T-cell (primary cell): ENCODE measurements at regions not wholly inside any gene's neighbourhood (a gene's known extent, or its start where the extent isn't known, plus 50 kb on each side); places are given as distances from the start of the nearest gene placed in this dataset.

Experiments
- ATAC-seq, 4 experiments: fragments of 200-7000 bp in 3 of 4; fragments of 150-1000 bp in 1 of 4; cut with Tn5 transposase; replicated peaks in 1 of 4; 1 replicate in 3 of 4; 2 replicates in 1 of 4; pipeline ENCODE4 v1.10.0; 2021; ENCODE audit warnings: moderate library complexity in 3 of 4, mild to moderate bottlenecking in 2 of 4, moderate number of reproducible peaks in 1 of 4
- CTCF ChIA-PET, 2 donors: fragments of 300-600 bp; sonication (Branson Sonifier 250); formaldehyde crosslinking; loops; one replicate each; lab custom pipeline; 2022; ENCODE audit warnings: antibody characterized with exemption in 2 of 2; lab: Charles Lee
- POLR2A ChIA-PET, 2 donors: fragments of 300-600 bp; sonication (Branson Sonifier 250); formaldehyde crosslinking; loops; one replicate each; lab custom pipeline; 2022; ENCODE audit warnings: antibody characterized with exemption in 2 of 2; lab: Charles Lee
- DNase-seq, 35 experiments: peaks; one replicate each; pipeline versions ENCODE4 v3.0.0 to v3.0.0-alpha.2; 2013 to 2023
- H3K27ac ChIP-seq: one replicate; pipeline ENCODE4 v1.5.1; 2013; ENCODE audit warnings: low read length
- H3K27me3 ChIP-seq, 2 experiments: replicated peaks in 1 of 2; 1 replicate in 1 of 2; 2 replicates in 1 of 2; pipeline versions ENCODE4 v1.6.1 to v1.7.0; 2013; ENCODE audit warnings: low read length in 1 of 2, mixed read lengths in 1 of 2; ENCODE audit not compliant: control insufficient read depth in 2 of 2, insufficient read depth in 2 of 2; ENCODE audit errors: extremely low read depth in 1 of 2
- H3K36me3 ChIP-seq, 2 donors: 1 replicate in 1 of 2; 2 replicates in 1 of 2; pipeline versions ENCODE4 v1.6.1 to v1.7.0; 2013; ENCODE audit warnings: low read length in 1 of 2; ENCODE audit not compliant: control insufficient read depth in 2 of 2, insufficient read depth in 1 of 2; ENCODE audit errors: extremely low read depth in 1 of 2
- H3K4me1 ChIP-seq, 2 experiments: 1 replicate in 1 of 2; 2 replicates in 1 of 2; pipeline versions ENCODE4 v1.6.1 to v1.7.0; 2013; ENCODE audit warnings: low read length in 2 of 2, mixed read lengths in 1 of 2; ENCODE audit not compliant: insufficient read depth in 2 of 2, control insufficient read depth in 1 of 2; ENCODE audit errors: extremely low read depth in 1 of 2
- H3K4me3 ChIP-seq, 2 donors: 1 replicate in 1 of 2; 2 replicates in 1 of 2; pipeline versions ENCODE4 v1.5.1 to v1.7.0; 2013; ENCODE audit warnings: mild to moderate bottlenecking in 2 of 2, low read length in 1 of 2, moderate library complexity in 1 of 2; ENCODE audit not compliant: control insufficient read depth in 1 of 2; ENCODE audit errors: extremely low read depth in 1 of 2
- H3K9me3 ChIP-seq: 2 replicates; pipeline ENCODE4 v1.7.0; 2013
- H3K27ac Mint-ChIP-seq, 2 donors: one replicate each; pipeline ENCODE4 v1.8.0; 2020 to 2021; ENCODE audit warnings: mild to moderate bottlenecking in 2 of 2, mixed read lengths in 2 of 2
- H3K27me3 Mint-ChIP-seq, 2 donors: one replicate each; pipeline ENCODE4 v1.8.0; 2021 to 2022; ENCODE audit warnings: mixed read lengths in 2 of 2
- H3K36me3 Mint-ChIP-seq: one replicate; pipeline ENCODE4 v1.8.0; 2021; ENCODE audit warnings: mixed read lengths
- H3K4me1 Mint-ChIP-seq, 3 donors: one replicate each; pipeline ENCODE4 v1.8.0; 2020 to 2022; ENCODE audit warnings: mixed read lengths in 3 of 3, mild to moderate bottlenecking in 1 of 3
- H3K4me3 Mint-ChIP-seq, 3 donors: one replicate each; pipeline ENCODE4 v1.8.0; 2020 to 2022; ENCODE audit warnings: mild to moderate bottlenecking in 3 of 3, mixed read lengths in 3 of 3, moderate library complexity in 3 of 3
- H3K9me3 Mint-ChIP-seq, 3 donors: one replicate each; pipeline ENCODE4 v1.8.0; 2020 to 2022; ENCODE audit warnings: mixed read lengths in 3 of 3
- WGBS: methylation state at CpG from one replicate; pipeline ENCODE4 v1.1.5; 2013; ENCODE audit warnings: missing lambda C conversion rate; ENCODE audit not compliant: insufficient coverage; 5-methylcytosine and 5-hydroxymethylcytosine counted together

GRCh38 chr18:67997496-67997895 is 481.0 kb upstream of the DSEL start:
- Histone ChIP-seq H3K4me1 (no peaks in the 10 kb centered on the region), H3K9me3 (no peaks in the 10 kb centered on the region), H3K27me3 (no peaks in the 10 kb centered on the region), H3K4me3 (no peak overlapping the region), H3K27ac (no peak overlapping the region), H3K36me3 (no peaks in the 10 kb centered on the region)
- DNase-seq (no peak), ATAC-seq (no peak)
- no peaks in the 10 kb centered on the region for H3K36me3 Mint-ChIP-seq
- ChIA-PET POLR2A (interaction anchor here in 1 of 2 donors (0.6 kb wide), 1 partner anchor 1183 kb away, joined by 4 read pairs; no protein-coding TSS in a partner anchor), CTCF (no interaction called here)
- H3K4me1 Mint-ChIP-seq: no peaks in the 10 kb centered on the region
- no peak overlapping the region for H3K4me3 Mint-ChIP-seq
- no peaks in the 10 kb centered on the region for H3K27me3 Mint-ChIP-seq
- H3K27ac Mint-ChIP-seq: no peak overlapping the region
- WGBS: 69% methylated on average over 3 of the region's 5 CpGs
- no peaks in the 10 kb centered on the region for H3K9me3 Mint-ChIP-seq

GRCh38 chr18:67995769-67996168 is 479.2 kb upstream of the DSEL start:
- no peak overlapping the region for H3K27ac ChIP-seq
- no peaks in the 10 kb centered on the region for H3K9me3 Mint-ChIP-seq
- no peak overlapping the region for H3K4me3 ChIP-seq
- no peaks in the 10 kb centered on the region for H3K36me3 ChIP-seq
- no CpG with 5 or more reads among the region's 3 CpGs for WGBS
- no peak for ATAC-seq
- no peaks in the 10 kb centered on the region for H3K4me1 Mint-ChIP-seq
- H3K9me3 ChIP-seq: no peaks in the 10 kb centered on the region
- H3K36me3 Mint-ChIP-seq: no peaks in the 10 kb centered on the region
- H3K27me3 ChIP-seq: no peaks in the 10 kb centered on the region
- DNase-seq: no peak
- CTCF ChIA-PET: no interaction called here
- no peak overlapping the region for H3K27ac Mint-ChIP-seq
- no peaks in the 10 kb centered on the region for H3K27me3 Mint-ChIP-seq
- H3K4me3 Mint-ChIP-seq: no peak overlapping the region
- no peaks in the 10 kb centered on the region for H3K4me1 ChIP-seq
- POLR2A ChIA-PET: no interaction called here

- no peaks in the 10 kb centered on the region for H3K36me3 Mint-ChIP-seq
- no peak overlapping the region for H3K27ac Mint-ChIP-seq
- ChIA-PET CTCF (no interaction called here), POLR2A (no interaction called here)
- no peak overlapping the region for H3K4me3 ChIP-seq
- H3K9me3 Mint-ChIP-seq: peaks cover 0 to 5% (median 0%) of the 10 kb centered on the region in 3 donors
- WGBS: no CpG with 5 or more reads among the region's 2 CpGs
- peaks cover 0 to 6% of the 10 kb centered on the region in 2 donors for H3K27me3 Mint-ChIP-seq
- peaks cover 0 to 6% of the 10 kb centered on the region in 2 experiments for H3K27me3 ChIP-seq
- no peak overlapping the region for H3K4me3 Mint-ChIP-seq
- H3K4me1 Mint-ChIP-seq: no peaks in the 10 kb centered on the region
- H3K9me3 ChIP-seq: no peaks in the 10 kb centered on the region
- DNase-seq (no peak), ATAC-seq (no peak)
- no peaks in the 10 kb centered on the region for H3K4me1 ChIP-seq
- H3K27ac ChIP-seq: no peak overlapping the region
- H3K36me3 ChIP-seq: no peaks in the 10 kb centered on the region
Observed at GRCh38 chr18:67980241-67980640, 463.7 kb upstream of the DSEL start.

GRCh38 chr18:67977067-67977616 is 460.6 kb upstream of the DSEL start:
- peaks cover 0 to 6% of the 10 kb centered on the region in 2 donors for H3K27me3 Mint-ChIP-seq

GRCh38 chr18:67973916-67974315 is 457.4 kb upstream of the DSEL start:
- CTCF ChIA-PET: no interaction called here

More at GRCh38 chr18:67977067-67977616, 460.6 kb upstream of the DSEL start:
- H3K9me3 ChIP-seq: no peaks in the 10 kb centered on the region
- no peak overlapping the region for H3K4me3 ChIP-seq
- H3K4me3 Mint-ChIP-seq: no peak overlapping the region
- ATAC-seq (no peak), DNase-seq (no peak)
- ChIA-PET CTCF (no interaction called here), POLR2A (no interaction called here)
- no peaks in the 10 kb centered on the region for H3K4me1 Mint-ChIP-seq
- H3K4me1 ChIP-seq: no peaks in the 10 kb centered on the region
- H3K36me3 Mint-ChIP-seq: no peaks in the 10 kb centered on the region
- 93% methylated on average over 7 of the region's 7 CpGs for WGBS
- peaks cover 0 to 6% of the 10 kb centered on the region in 2 experiments for H3K27me3 ChIP-seq
- H3K9me3 Mint-ChIP-seq: no peaks in the 10 kb centered on the region
- no peak overlapping the region for H3K27ac ChIP-seq
- no peaks in the 10 kb centered on the region for H3K36me3 ChIP-seq
- H3K27ac Mint-ChIP-seq: no peak overlapping the region

GRCh38 chr18:67969458-67969857 is 452.9 kb upstream of the DSEL start:
- H3K27ac Mint-ChIP-seq: no peak overlapping the region
- no CpG with 5 or more reads among the region's 1 CpG for WGBS
- no peak overlapping the region for H3K27ac ChIP-seq
- H3K36me3 Mint-ChIP-seq: no peaks in the 10 kb centered on the region
- H3K9me3 Mint-ChIP-seq: no peaks in the 10 kb centered on the region
- no peaks in the 10 kb centered on the region for H3K4me1 Mint-ChIP-seq
- no peak overlapping the region for H3K4me3 Mint-ChIP-seq
- no peaks in the 10 kb centered on the region for H3K4me1 ChIP-seq
- CTCF ChIA-PET: no interaction called here
- ATAC-seq: no peak
- no peak overlapping the region for H3K4me3 ChIP-seq
- H3K27me3 ChIP-seq: no peaks in the 10 kb centered on the region
- no peak for DNase-seq
- H3K9me3 ChIP-seq: no peaks in the 10 kb centered on the region
- no peaks in the 10 kb centered on the region for H3K36me3 ChIP-seq
- POLR2A ChIA-PET: no interaction called here
- no peaks in the 10 kb centered on the region for H3K27me3 Mint-ChIP-seq

More at GRCh38 chr18:67973916-67974315, 457.4 kb upstream of the DSEL start:
- no peak overlapping the region for H3K4me3 Mint-ChIP-seq
- H3K27ac ChIP-seq: no peak overlapping the region
- no peaks in the 10 kb centered on the region for H3K4me1 ChIP-seq
- ATAC-seq: no peak
- no peaks in the 10 kb centered on the region for H3K9me3 ChIP-seq
- H3K27me3 Mint-ChIP-seq: peaks cover 0 to 6% of the 10 kb centered on the region in 2 donors
- no peak overlapping the region for H3K27ac Mint-ChIP-seq
- POLR2A ChIA-PET: interaction anchor here in 1 of 2 donors (0.6 kb wide), 1 partner anchor 274 kb away, joined by 5 read pairs; no protein-coding TSS in a partner anchor
- no peaks in the 10 kb centered on the region for H3K9me3 Mint-ChIP-seq
- H3K4me1 Mint-ChIP-seq: no peaks in the 10 kb centered on the region
- H3K4me3 ChIP-seq: no peak overlapping the region
- no peak for DNase-seq
- no CpG with 5 or more reads among the region's 1 CpG for WGBS
- H3K36me3 Mint-ChIP-seq: no peaks in the 10 kb centered on the region
- no peaks in the 10 kb centered on the region for H3K36me3 ChIP-seq
- peaks cover 0 to 6% of the 10 kb centered on the region in 2 experiments for H3K27me3 ChIP-seq

GRCh38 chr18:67966224-67966623 is 449.7 kb upstream of the DSEL start:
- Histone ChIP-seq H3K27ac (no peak overlapping the region), H3K36me3 (no peaks in the 10 kb centered on the region), H3K27me3 (no peaks in the 10 kb centered on the region), H3K4me3 (no peak overlapping the region), H3K4me1 (no peaks in the 10 kb centered on the region), H3K9me3 (no peaks in the 10 kb centered on the region)
- Mint-ChIP-seq H3K4me3 (no peak overlapping the region), H3K27ac (no peak overlapping the region), H3K27me3 (no peaks in the 10 kb centered on the region), H3K9me3 (no peaks in the 10 kb centered on the region), H3K36me3 (no peaks in the 10 kb centered on the region), H3K4me1 (no peaks in the 10 kb centered on the region)
- ATAC-seq (no peak), DNase-seq (no peak)
- ChIA-PET CTCF (no interaction called here), POLR2A (no interaction called here)
- WGBS: no CpG with 5 or more reads among the region's 1 CpG
